ENCODE measurements at regions not wholly inside any gene's neighbourhood (a gene's known extent, or its start where the extent isn't known, plus 50 kb on each side); places are given as distances from the start of the nearest gene placed in this dataset.

DNA sequence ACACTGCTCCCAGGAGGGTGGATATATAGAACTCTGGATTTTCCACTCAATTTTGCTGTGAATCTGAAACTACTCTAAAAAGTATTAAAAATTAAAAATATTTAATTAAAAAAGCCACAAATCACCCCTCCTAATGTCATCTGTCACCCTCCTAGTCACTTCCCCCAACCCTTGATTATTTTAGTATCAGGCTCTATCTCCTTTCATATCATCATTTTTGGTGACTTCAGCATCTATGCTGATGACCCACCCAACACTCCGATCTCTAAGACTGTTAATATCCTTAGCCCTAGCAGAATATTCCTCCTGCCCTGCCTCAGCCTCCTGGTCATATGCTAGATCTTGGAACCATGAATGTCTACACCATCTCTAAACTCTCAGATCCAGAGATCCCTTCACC lies 128.3 kb upstream of the SLC1A4 start (continued):
- no peak for TF ChIP-seq CEBPB (IDR thresholded peaks at IDR 0.05; ENCODE audit: low read depth, low read length)

- H2AK9ac ChIP-seq (replicated peaks; ENCODE audit: low read depth, low read length, poor library complexity): no peak overlapping the region
- no peak overlapping the region for H3K14ac ChIP-seq (replicated peaks; ENCODE audit: low read depth, low read length)
- no peak overlapping the region for H3K56ac ChIP-seq (ENCODE audit: extremely low read depth, insufficient read depth, low read length)
- H2BK15ac ChIP-seq (ENCODE audit: low read depth, low read length): no peak overlapping the region
- no peaks in the 10 kb centered on the region for H3K79me1 ChIP-seq (ENCODE audit: low read depth in 1 of 2, low read length in 2 of 2)
- POLR2A ChIA-PET (ENCODE audit: unreplicated experiment): no interaction called here
- DNase-seq: no peak
- no peak overlapping the region for H3K23ac ChIP-seq (ENCODE audit: low read depth, low read length)
- no peak for TF ChIP-seq RAD21 (IDR thresholded peaks at IDR 0.05; ENCODE audit: low read length)
- TF ChIP-seq MAZ (IDR thresholded peaks at IDR 0.05; ENCODE audit: borderline replicate concordance, low read depth, low read length): no peak
- TF ChIP-seq CHD1 (IDR thresholded peaks at IDR 0.05; ENCODE audit: low read depth, low read length): no peak
- TF ChIP-seq RFX5 (IDR thresholded peaks at IDR 0.05; ENCODE audit: low read depth, low read length): no peak
- intact Hi-C loops (cut with micrococcal nuclease) (loop anchor here (10.0 kb wide), 1 partner anchor 717 kb away; the partner anchor contains the start of gene PELI1), dilution Hi-C loops (cut with HindIII; ENCODE audit: low sequenced_read_pairs, unreplicated experiment) (no loop called here), in situ Hi-C loops (cut with MboI; ENCODE audit: low sequenced_read_pairs) (loop anchor here (5.0 kb wide), 2 partner anchors 109 to 229 kb away; no protein-coding TSS in a partner anchor)
- H3K4me3 ChIP-seq (ENCODE audit: insufficient read depth, low read depth, low read length): no peak overlapping the region
- H3K27me3 ChIP-seq (ENCODE audit: control insufficient read depth, insufficient read depth, low read length): peaks cover 14% of the 10 kb centered on the region
- no peak overlapping the region for H2BK5ac ChIP-seq (ENCODE audit: low read depth, low read length, poor library complexity, severe bottlenecking)
- H4K8ac ChIP-seq (ENCODE audit: low read depth in 2 of 2, low read length in 2 of 2): no peak overlapping the region
- WGBS, 2 experiments (ENCODE audit: extremely low coverage in 2 of 2, insufficient read length in 1 of 2): 89% methylated on average over 3 of the region's 7 CpGs; no CpG with 5 or more reads in 1 of the 2 experiments
- H3K4ac ChIP-seq (ENCODE audit: low read depth, low read length): no peak overlapping the region
- H2AFZ ChIP-seq (replicated peaks; ENCODE audit: low read length, poor library complexity): no peak overlapping the region
- no peak overlapping the region for H3K18ac ChIP-seq (ENCODE audit: low read depth, low read length)
- ATAC-seq (ENCODE audit: low read depth): no peak
- no peak overlapping the region for H4K5ac ChIP-seq (ENCODE audit: low read depth, low read length)
- peaks cover 6% of the 10 kb centered on the region; the same call in 1 of the 2 replicates for H3K9me3 ChIP-seq (ENCODE audit: control insufficient read depth, insufficient read depth, low read length)
- H4K91ac ChIP-seq (ENCODE audit: insufficient read depth, low read depth, low read length): no peak overlapping the region
- H2AK5ac ChIP-seq (ENCODE audit: low read depth, low read length): no peak overlapping the region
- H4K20me1 ChIP-seq (ENCODE audit: insufficient read depth, low read length): peaks cover 10% of the 10 kb centered on the region; the same call in 1 of the 2 replicates
- peaks cover 8% of the 10 kb centered on the region for H3K9me1 ChIP-seq (ENCODE audit: insufficient read depth, low read length)
- H2BK20ac ChIP-seq (ENCODE audit: low read depth, low read length): no peak overlapping the region
- BruUV-seq (replicated peaks): no TSS peak
- H2BK120ac ChIP-seq (ENCODE audit: low read depth, low read length): no peak overlapping the region
- no peak overlapping the region for H3K27ac ChIP-seq (ENCODE audit: insufficient read depth, low read length)
- H3K4me2 ChIP-seq (ENCODE audit: low read depth, low read length): no peak overlapping the region
- H3K4me1 ChIP-seq (ENCODE audit: control insufficient read depth, insufficient read depth, low read length): peaks cover 32% of the 10 kb centered on the region
- H3K9ac ChIP-seq (ENCODE audit: low read depth, low read length): no peak overlapping the region
- CTCF ChIA-PET: interaction anchor here (0.6 to 2.1 kb wide), 4 partner anchors 113 to 264 kb away, joined by 3 to 6 read pairs (median 4); no protein-coding TSS in a partner anchor
- no peaks in the 10 kb centered on the region for H3K36me3 ChIP-seq (ENCODE audit: control insufficient read depth, insufficient read depth, low read length)
Measured at GRCh38 chr2:64861452-64862397, 127.5 kb upstream of the SLC1A4 start.

Data from IMR-90 (cell line).